Panc1 (cell line): ENCODE measurements at regions not wholly inside any gene's neighbourhood (a gene's known extent, or its start where the extent isn't known, plus 50 kb on each side); places are given as distances from the start of the nearest gene placed in this dataset.

Experiments used
- ATAC-seq: fragments of 200-7000 bp; cut with Tn5 transposase; 2 replicates; pipeline ENCODE4 v1.9.1; 2020; ENCODE audit warnings: mild to moderate bottlenecking, moderate library complexity
- BruUV-seq: library from RNA; stranded (reverse); fragments of 400-500 nt; replicated peaks from 2 replicates; lab custom pipeline; 2021; lab: Mats Ljungman, UMichigan
- CTCF ChIA-PET: fragments of 300-600 bp; sonication (Branson Sonifier 250); formaldehyde crosslinking; loops from one replicate; lab custom pipeline; 2022; ENCODE audit warnings: antibody characterized with exemption; lab: Charles Lee
- POLR2A ChIA-PET: fragments of 300-600 bp; sonication (Branson Sonifier 250); formaldehyde crosslinking; loops from one replicate; lab custom pipeline; 2022; ENCODE audit warnings: antibody characterized with exemption; lab: Charles Lee
- DNase-seq: peaks from one replicate; pipeline ENCODE4 v3.0.0-alpha.2; 2010; ENCODE audit warnings: low read depth, low spot score
- H3K27ac ChIP-seq: 2 replicates; pipeline ENCODE4 v1.5.1; 2011; ENCODE audit warnings: mild to moderate bottlenecking, low read length, inconsistent platforms
- H3K27me3 ChIP-seq: fragments of 200-500 bp; sonication (Bioruptor generic); 2 replicates; pipeline ENCODE4 v1.6.0; 2014; ENCODE audit warnings: low read length, inconsistent platforms; ENCODE audit not compliant: control insufficient read depth, insufficient read depth
- H3K36me3 ChIP-seq: fragments of 200-500 bp; sonication (Bioruptor generic); 2 replicates; pipeline ENCODE4 v1.5.1; 2014; ENCODE audit warnings: inconsistent platforms, mild to moderate bottlenecking, low read length, moderate library complexity; ENCODE audit not compliant: control insufficient read depth, insufficient read depth
- H3K4me1 ChIP-seq: 2 replicates; pipeline ENCODE4 v1.5.1; 2011; ENCODE audit warnings: inconsistent platforms, mild to moderate bottlenecking, low read length, moderate library complexity; ENCODE audit not compliant: control insufficient read depth, insufficient read depth
- H3K4me3 ChIP-seq, 2 experiments: 2 replicates each; pipeline ENCODE4 v1.5.1; 2011 to 2012; ENCODE audit warnings: low read depth in 2 of 2, low read length in 2 of 2, mild to moderate bottlenecking in 2 of 2, inconsistent platforms in 1 of 2, moderate library complexity in 1 of 2
- H3K9me3 ChIP-seq: fragments of 200-500 bp; sonication (Bioruptor generic); 2 replicates; pipeline ENCODE4 v1.5.1; 2014; ENCODE audit warnings: low read depth, mild to moderate bottlenecking, inconsistent platforms, low read length, moderate library complexity; ENCODE audit not compliant: control insufficient read depth, insufficient read depth
- POLR2AphosphoS5 ChIP-seq: IDR thresholded peaks from 2 replicates; pipeline ENCODE4 v1.6.1; 2012; ENCODE audit warnings: mild to moderate bottlenecking, low read depth, low read length, moderate library complexity
- SIN3A ChIP-seq: IDR thresholded peaks from 2 replicates; pipeline ENCODE4 v1.6.1; 2012; ENCODE audit warnings: low read depth, mild to moderate bottlenecking, low read length, moderate library complexity, borderline replicate concordance; ENCODE audit not compliant: insufficient read depth
- TCF7L2 ChIP-seq: IDR thresholded peaks from 2 replicates; pipeline ENCODE4 v1.6.1; 2011; ENCODE audit warnings: mild to moderate bottlenecking, low read depth, low read length, inconsistent platforms
- in situ Hi-C: cut with HindIII; loops from 2 replicates; pipeline ENCODE4 v1.10.0; 2016; ENCODE audit warnings: low sequenced_read_pairs, low pct_unique_long_range_greater_than_20kb
- intact Hi-C: fragments of 100-400 bp; cut with micrococcal nuclease; formaldehyde crosslinking; loops from one replicate; pipeline ENCODE4 v1.10.0; 2022; ENCODE audit not compliant: unreplicated experiment
- TF ChIP-seq, protein P1 (sequence below): fragments of 450-650 bp; IDR thresholded peaks from 2 replicates; pipeline ENCODE4 v1.5.1; 2017; ENCODE audit warnings: mild to moderate bottlenecking
- TF ChIP-seq, protein P2 (sequence below), 2 experiments: IDR thresholded peaks; 2 replicates each; pipeline ENCODE4 v1.6.1; 2011 to 2012; ENCODE audit warnings: low read depth in 2 of 2, control low read depth in 1 of 2, low read length in 1 of 2, mild to moderate bottlenecking in 1 of 2, moderate library complexity in 1 of 2; ENCODE audit not compliant: insufficient read depth in 1 of 2

DNA sequence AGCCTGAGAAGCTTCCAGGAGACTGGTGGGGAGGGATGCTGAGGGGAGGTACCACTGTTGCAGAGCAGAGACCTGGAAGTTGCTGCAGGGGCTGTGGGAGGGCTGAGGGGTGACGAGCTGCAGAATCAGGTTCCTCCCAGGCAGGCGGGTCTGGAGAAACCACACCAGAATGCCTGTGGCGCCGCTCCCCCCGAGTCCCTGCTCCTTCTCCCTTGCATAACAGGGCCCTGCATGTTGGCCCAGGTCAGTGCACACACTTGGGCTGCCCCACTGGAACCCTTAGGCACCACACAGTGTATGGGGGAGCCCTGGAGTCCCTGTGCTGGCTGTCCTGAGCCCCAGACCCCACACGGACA lies 60.4 kb downstream of the ARL4C start:
- H3K27me3 ChIP-seq, result no peaks in the 10 kb centered on the region
- DNase-seq, result no peak
- H3K36me3 ChIP-seq, result no peaks in the 10 kb centered on the region
- no peak for ATAC-seq
- intact Hi-C loops, result no loop called here
- ChIA-PET CTCF (no interaction called here), POLR2A (no interaction called here)
- H3K9me3 ChIP-seq, result no peaks in the 10 kb centered on the region
- H3K27ac ChIP-seq, result no peak overlapping the region
- in situ Hi-C loops, result no loop called here
- BruUV-seq, result no TSS peak
- H3K4me1 ChIP-seq, result no peaks in the 10 kb centered on the region
- TF ChIP-seq TCF7L2, result no peak
- no peak overlapping the region for H3K4me3 ChIP-seq

DNA sequence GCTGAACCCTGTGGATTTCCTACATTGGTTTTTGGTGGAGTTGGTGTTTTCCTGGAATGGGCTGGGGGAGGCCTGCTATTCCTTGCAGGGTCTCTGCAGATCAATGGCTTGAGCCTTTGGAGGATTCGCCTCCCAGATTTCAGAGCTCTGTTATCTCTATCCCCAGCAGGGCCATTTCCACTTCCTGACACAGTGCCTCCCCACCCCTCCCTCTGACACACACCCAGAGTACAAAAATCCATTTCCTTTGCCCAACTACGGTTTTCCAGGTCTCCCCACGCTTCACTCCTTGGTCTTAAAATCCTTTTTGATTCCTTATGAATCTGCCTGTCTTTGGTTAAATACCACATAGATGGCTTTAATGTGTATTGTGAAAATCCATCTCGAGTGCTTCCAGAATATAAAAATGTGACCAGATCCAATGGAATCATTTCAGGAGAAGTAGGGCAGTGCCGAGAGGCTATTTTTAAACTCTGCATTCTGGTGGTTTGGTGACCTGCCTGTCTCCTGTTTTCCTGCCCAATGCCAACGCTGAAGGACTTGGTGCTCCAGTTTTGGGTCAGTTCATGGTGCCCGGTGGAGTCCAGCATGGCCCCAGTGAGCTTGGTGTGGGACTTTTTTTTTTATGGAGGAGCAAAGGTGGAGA lies 60.9 kb downstream of the ARL4C start:
- CTCF ChIA-PET, result no interaction called here
- no TSS peak for BruUV-seq
- in situ Hi-C loops (no loop called here), intact Hi-C loops (no loop called here)
- POLR2A ChIA-PET, result no interaction called here
- H3K27me3 ChIP-seq, result no peaks in the 10 kb centered on the region
- ATAC-seq (no peak), DNase-seq (no peak)
- no peaks in the 10 kb centered on the region for H3K4me1 ChIP-seq
- no peaks in the 10 kb centered on the region for H3K36me3 ChIP-seq
- no peaks in the 10 kb centered on the region for H3K9me3 ChIP-seq
- H3K4me3 ChIP-seq, result no peak overlapping the region
- H3K27ac ChIP-seq, result peak overlapping the region; percentile 39; the same call in 1 of the 2 replicates
- no peak for TF ChIP-seq SIN3A

DNA sequence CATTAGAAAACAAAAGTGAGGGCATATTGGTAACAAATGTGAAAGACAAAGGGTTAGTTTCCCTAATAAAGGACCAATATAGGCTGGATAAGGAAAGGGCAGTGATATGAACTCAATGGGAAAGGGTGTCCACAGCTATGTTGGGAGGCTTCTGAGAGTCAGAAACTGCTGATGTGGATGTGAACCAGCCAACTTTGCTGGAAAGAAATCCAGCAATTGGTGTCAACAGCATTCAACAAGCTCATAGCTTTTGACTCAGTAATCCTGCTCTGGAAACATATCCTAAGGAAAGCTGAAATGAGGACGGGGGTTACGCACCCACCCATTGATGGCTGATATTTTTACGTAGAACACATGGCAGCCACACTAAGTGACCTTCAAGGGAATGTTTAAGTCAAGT lies 63.7 kb downstream of the ARL4C start:
- in situ Hi-C loops, result no loop called here
- ATAC-seq (no peak), DNase-seq (no peak)
- ChIA-PET CTCF (no interaction called here), POLR2A (no interaction called here)
- Histone ChIP-seq H3K4me1 (no peaks in the 10 kb centered on the region), H3K4me3 (no peak overlapping the region), H3K27me3 (no peaks in the 10 kb centered on the region), H3K36me3 (no peaks in the 10 kb centered on the region), H3K27ac (peak overlapping the region; percentile 60; the same call in 1 of the 2 replicates), H3K9me3 (no peaks in the 10 kb centered on the region)
- intact Hi-C loops, result no loop called here
- BruUV-seq, result no TSS peak
- TF ChIP-seq POLR2AphosphoS5 (no peak), TCF7L2 (no peak), SIN3A (no peak)
- TF ChIP-seq, protein P1, sequence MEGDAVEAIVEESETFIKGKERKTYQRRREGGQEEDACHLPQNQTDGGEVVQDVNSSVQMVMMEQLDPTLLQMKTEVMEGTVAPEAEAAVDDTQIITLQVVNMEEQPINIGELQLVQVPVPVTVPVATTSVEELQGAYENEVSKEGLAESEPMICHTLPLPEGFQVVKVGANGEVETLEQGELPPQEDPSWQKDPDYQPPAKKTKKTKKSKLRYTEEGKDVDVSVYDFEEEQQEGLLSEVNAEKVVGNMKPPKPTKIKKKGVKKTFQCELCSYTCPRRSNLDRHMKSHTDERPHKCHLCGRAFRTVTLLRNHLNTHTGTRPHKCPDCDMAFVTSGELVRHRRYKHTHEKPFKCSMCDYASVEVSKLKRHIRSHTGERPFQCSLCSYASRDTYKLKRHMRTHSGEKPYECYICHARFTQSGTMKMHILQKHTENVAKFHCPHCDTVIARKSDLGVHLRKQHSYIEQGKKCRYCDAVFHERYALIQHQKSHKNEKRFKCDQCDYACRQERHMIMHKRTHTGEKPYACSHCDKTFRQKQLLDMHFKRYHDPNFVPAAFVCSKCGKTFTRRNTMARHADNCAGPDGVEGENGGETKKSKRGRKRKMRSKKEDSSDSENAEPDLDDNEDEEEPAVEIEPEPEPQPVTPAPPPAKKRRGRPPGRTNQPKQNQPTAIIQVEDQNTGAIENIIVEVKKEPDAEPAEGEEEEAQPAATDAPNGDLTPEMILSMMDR, result no peak
- TF ChIP-seq, protein P2, sequence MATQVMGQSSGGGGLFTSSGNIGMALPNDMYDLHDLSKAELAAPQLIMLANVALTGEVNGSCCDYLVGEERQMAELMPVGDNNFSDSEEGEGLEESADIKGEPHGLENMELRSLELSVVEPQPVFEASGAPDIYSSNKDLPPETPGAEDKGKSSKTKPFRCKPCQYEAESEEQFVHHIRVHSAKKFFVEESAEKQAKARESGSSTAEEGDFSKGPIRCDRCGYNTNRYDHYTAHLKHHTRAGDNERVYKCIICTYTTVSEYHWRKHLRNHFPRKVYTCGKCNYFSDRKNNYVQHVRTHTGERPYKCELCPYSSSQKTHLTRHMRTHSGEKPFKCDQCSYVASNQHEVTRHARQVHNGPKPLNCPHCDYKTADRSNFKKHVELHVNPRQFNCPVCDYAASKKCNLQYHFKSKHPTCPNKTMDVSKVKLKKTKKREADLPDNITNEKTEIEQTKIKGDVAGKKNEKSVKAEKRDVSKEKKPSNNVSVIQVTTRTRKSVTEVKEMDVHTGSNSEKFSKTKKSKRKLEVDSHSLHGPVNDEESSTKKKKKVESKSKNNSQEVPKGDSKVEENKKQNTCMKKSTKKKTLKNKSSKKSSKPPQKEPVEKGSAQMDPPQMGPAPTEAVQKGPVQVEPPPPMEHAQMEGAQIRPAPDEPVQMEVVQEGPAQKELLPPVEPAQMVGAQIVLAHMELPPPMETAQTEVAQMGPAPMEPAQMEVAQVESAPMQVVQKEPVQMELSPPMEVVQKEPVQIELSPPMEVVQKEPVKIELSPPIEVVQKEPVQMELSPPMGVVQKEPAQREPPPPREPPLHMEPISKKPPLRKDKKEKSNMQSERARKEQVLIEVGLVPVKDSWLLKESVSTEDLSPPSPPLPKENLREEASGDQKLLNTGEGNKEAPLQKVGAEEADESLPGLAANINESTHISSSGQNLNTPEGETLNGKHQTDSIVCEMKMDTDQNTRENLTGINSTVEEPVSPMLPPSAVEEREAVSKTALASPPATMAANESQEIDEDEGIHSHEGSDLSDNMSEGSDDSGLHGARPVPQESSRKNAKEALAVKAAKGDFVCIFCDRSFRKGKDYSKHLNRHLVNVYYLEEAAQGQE (IDR thresholded peaks at IDR 0.05; ENCODE audit: insufficient read depth in 1 of 2, low read depth in 2 of 2, low read length in 1 of 2), result no peak
